H9 (cell line): ENCODE measurements at regions not wholly inside any gene's neighbourhood (a gene's known extent, or its start where the extent isn't known, plus 50 kb on each side); places are given as distances from the start of the nearest gene placed in this dataset.

ENCODE experiments used
- DNase-seq: peaks from one replicate; pipeline ENCODE4 v3.0.0-alpha.2; 2017
- H2AFZ ChIP-seq: one replicate; pipeline ENCODE4 v1.6.1; 2013; ENCODE audit warnings: mild to moderate bottlenecking, low read length, control low read depth, moderate library complexity
- H2AK5ac ChIP-seq: 2 replicates; pipeline ENCODE4 v1.6.1; 2013; ENCODE audit warnings: low read length, control low read depth, mixed read lengths; ENCODE audit not compliant: insufficient read length
- H2BK120ac ChIP-seq: one replicate; pipeline ENCODE4 v1.6.1; 2013; ENCODE audit warnings: low read depth, mild to moderate bottlenecking, low read length, control low read depth, inconsistent platforms; ENCODE audit not compliant: poor library complexity, severe bottlenecking
- H2BK12ac ChIP-seq: 2 replicates; pipeline ENCODE4 v1.6.1; 2013; ENCODE audit warnings: low read length, control low read depth, mixed read lengths, low read depth; ENCODE audit not compliant: insufficient read length
- H2BK15ac ChIP-seq: 2 replicates; pipeline ENCODE4 v1.6.1; 2013; ENCODE audit warnings: low read depth, low read length, control low read depth
- H2BK20ac ChIP-seq: one replicate; pipeline ENCODE4 v1.6.1; 2013; ENCODE audit warnings: low read depth, mild to moderate bottlenecking, low read length, control low read depth, inconsistent platforms; ENCODE audit not compliant: poor library complexity, severe bottlenecking
- H2BK5ac ChIP-seq: 2 replicates; pipeline ENCODE4 v1.6.1; 2013; ENCODE audit warnings: low read length, control low read depth, mixed read lengths; ENCODE audit not compliant: insufficient read length
- H3K14ac ChIP-seq: 2 replicates; pipeline ENCODE4 v1.6.1; 2013; ENCODE audit warnings: low read length, control low read depth; ENCODE audit not compliant: insufficient read depth
- H3K18ac ChIP-seq: 2 replicates; pipeline ENCODE4 v1.6.1; 2013; ENCODE audit warnings: low read depth, mild to moderate bottlenecking, mixed read lengths, low read length, control low read depth; ENCODE audit not compliant: insufficient read length
- H3K23ac ChIP-seq: 2 replicates; pipeline ENCODE4 v1.6.1; 2013; ENCODE audit warnings: low read length, control low read depth, mixed read lengths, low read depth; ENCODE audit not compliant: insufficient read length
- H3K23me2 ChIP-seq: 2 replicates; pipeline ENCODE4 v1.6.1; 2013; ENCODE audit warnings: low read depth, mild to moderate bottlenecking, mixed read lengths, low read length, control low read depth; ENCODE audit not compliant: insufficient read length, poor library complexity, severe bottlenecking
- H3K27ac ChIP-seq: 2 replicates; pipeline ENCODE4 v1.5.1; 2013; ENCODE audit warnings: low read length, control low read depth, mixed read lengths, low read depth; ENCODE audit not compliant: insufficient read length
- H3K27me3 ChIP-seq: 2 replicates; pipeline ENCODE4 v1.6.1; 2013; ENCODE audit warnings: low read length, control low read depth, inconsistent platforms; ENCODE audit not compliant: insufficient read depth
- H3K4ac ChIP-seq: 2 replicates; pipeline ENCODE4 v1.6.1; 2013; ENCODE audit warnings: low read depth, mild to moderate bottlenecking, control low read depth, inconsistent platforms, low read length, moderate library complexity
- H3K4me1 ChIP-seq: 2 replicates; pipeline ENCODE4 v1.6.1; 2013; ENCODE audit warnings: low read length, control low read depth, inconsistent platforms; ENCODE audit not compliant: insufficient read depth
- H3K4me2 ChIP-seq: 2 replicates; pipeline ENCODE4 v1.6.1; 2013; ENCODE audit warnings: low read length, control low read depth, mixed read lengths; ENCODE audit not compliant: insufficient read length, insufficient read depth
- H3K56ac ChIP-seq: 2 replicates; pipeline ENCODE4 v1.6.1; 2013; ENCODE audit warnings: low read depth, mild to moderate bottlenecking, mixed read lengths, low read length, control low read depth; ENCODE audit not compliant: insufficient read length
- H3K79me1 ChIP-seq: 2 replicates; pipeline ENCODE4 v1.6.1; 2013; ENCODE audit warnings: low read depth, mild to moderate bottlenecking, moderate library complexity, low read length, control low read depth, inconsistent platforms; ENCODE audit not compliant: insufficient read depth, poor library complexity, severe bottlenecking
- H3K79me2 ChIP-seq: 2 replicates; pipeline ENCODE4 v1.6.1; 2013; ENCODE audit warnings: low read length, control low read depth, inconsistent platforms; ENCODE audit not compliant: insufficient read depth
- H3K9ac ChIP-seq: 2 replicates; pipeline ENCODE4 v1.6.1; 2013; ENCODE audit warnings: low read length, control low read depth, mixed read lengths; ENCODE audit not compliant: insufficient read length; ENCODE audit errors: extremely low read depth
- H3K9me3 ChIP-seq: one replicate; pipeline ENCODE4 v1.6.1; 2013; ENCODE audit warnings: low read depth, low read length, inconsistent platforms; ENCODE audit not compliant: control insufficient read depth
- H3T11ph ChIP-seq: one replicate; pipeline ENCODE4 v1.6.1; 2013; ENCODE audit warnings: mild to moderate bottlenecking, low read length, control low read depth, inconsistent platforms
- H4K20me1 ChIP-seq: one replicate; pipeline ENCODE4 v1.6.1; 2013; ENCODE audit not compliant: control insufficient read depth, insufficient read length, insufficient read depth
- H4K5ac ChIP-seq: 2 replicates; pipeline ENCODE4 v1.6.1; 2013; ENCODE audit warnings: low read depth, mild to moderate bottlenecking, mixed read lengths, low read length, control low read depth; ENCODE audit not compliant: insufficient read length
- H4K8ac ChIP-seq: replicated peaks from 2 replicates; pipeline ENCODE4 v1.6.1; 2013; ENCODE audit warnings: low read length, control low read depth, mixed read lengths, low read depth; ENCODE audit not compliant: insufficient read length
- H4K91ac ChIP-seq: 2 replicates; pipeline ENCODE4 v1.6.1; 2013; ENCODE audit warnings: low read depth, mild to moderate bottlenecking, moderate library complexity, mixed read lengths, low read length, control low read depth; ENCODE audit not compliant: insufficient read length
- H3K27ac Mint-ChIP-seq, 3 experiments: 2 replicates in 2 of 3; 3 replicates in 1 of 3; pipeline ENCODE4 v1.8.0; 2020 to 2021; ENCODE audit warnings: mixed read lengths in 3 of 3, mild to moderate bottlenecking in 1 of 3, moderate library complexity in 1 of 3
- H3K27me3 Mint-ChIP-seq: 2 replicates; pipeline ENCODE4 v1.8.0; 2021; ENCODE audit warnings: low read depth, mild to moderate bottlenecking, moderate library complexity, mixed read lengths
- H3K36me3 Mint-ChIP-seq, 3 experiments: 2 replicates in 2 of 3; 3 replicates in 1 of 3; pipeline ENCODE4 v1.8.0; 2020 to 2021; ENCODE audit warnings: low read depth in 3 of 3, mixed read lengths in 3 of 3; ENCODE audit not compliant: insufficient read depth in 1 of 3
- H3K4me1 Mint-ChIP-seq, 2 experiments: 2 replicates each; pipeline ENCODE4 v1.8.0; 2020; ENCODE audit warnings: mixed read lengths in 2 of 2
- H3K4me3 Mint-ChIP-seq, 2 experiments: 2 replicates in 1 of 2; 3 replicates in 1 of 2; pipeline ENCODE4 v1.8.0; 2020 to 2021; ENCODE audit warnings: mild to moderate bottlenecking in 2 of 2, mixed read lengths in 2 of 2, moderate library complexity in 1 of 2
- H3K9me3 Mint-ChIP-seq, 2 experiments: 2 replicates in 1 of 2; 3 replicates in 1 of 2; pipeline ENCODE4 v1.8.0; 2020; ENCODE audit warnings: mild to moderate bottlenecking in 2 of 2, mixed read lengths in 2 of 2, moderate library complexity in 1 of 2
- WGBS: extraction: QIAGEN DNeasy Blood & Tissue Kit; methylation state at CpG from one replicate; pipeline ENCODE4 v1.1.7; 2013; ENCODE audit warnings: missing lambda C conversion rate, low lambda C conversion rate, mixed read lengths; ENCODE audit not compliant: insufficient read length; ENCODE audit errors: extremely low coverage; 5-methylcytosine and 5-hydroxymethylcytosine counted together
- TF ChIP-seq, protein P1 (sequence below): fragments of 200-600 bp; sonication (generic); conservative IDR thresholded peaks from 3 replicates; pipeline ENCODE4 v1.8.0; 2021; ENCODE audit warnings: antibody characterized with exemption, mild to moderate bottlenecking

DNA sequence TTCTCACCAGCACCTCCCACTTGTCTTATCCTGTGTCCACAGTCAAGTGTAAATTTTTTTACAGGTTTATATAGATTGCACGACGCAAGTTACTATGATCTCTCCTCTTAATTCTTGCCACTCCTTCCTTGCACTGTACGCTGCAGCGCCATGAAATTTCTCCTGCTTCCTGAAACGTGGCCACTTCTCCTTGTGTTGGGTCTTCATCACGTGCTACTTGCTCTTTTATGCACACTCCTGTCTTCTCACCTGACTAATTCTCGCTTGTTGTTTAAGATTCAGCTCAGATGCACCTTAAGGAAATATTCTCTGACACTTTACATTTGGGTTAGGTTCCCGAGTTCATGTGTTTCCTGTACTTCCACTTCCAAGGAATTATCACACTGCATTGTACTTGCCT lies 76.5 kb upstream of the ODAD2 start:
- no CpG with 5 or more reads among the region's 8 CpGs for WGBS
- no peak overlapping the region for H2BK5ac ChIP-seq

More for the DNA sequence above, 76.5 kb upstream of the ODAD2 start:
- no peaks in the 10 kb centered on the region for H3K9me3 ChIP-seq
- no peak overlapping the region for H4K5ac ChIP-seq
- H3K4me1 ChIP-seq = no peaks in the 10 kb centered on the region; the same call in 1 of the 2 replicates
- no peak overlapping the region for H4K91ac ChIP-seq
- no peak overlapping the region for H3K4ac ChIP-seq
- no peak overlapping the region for H2AFZ ChIP-seq
- TF ChIP-seq, protein P1, sequence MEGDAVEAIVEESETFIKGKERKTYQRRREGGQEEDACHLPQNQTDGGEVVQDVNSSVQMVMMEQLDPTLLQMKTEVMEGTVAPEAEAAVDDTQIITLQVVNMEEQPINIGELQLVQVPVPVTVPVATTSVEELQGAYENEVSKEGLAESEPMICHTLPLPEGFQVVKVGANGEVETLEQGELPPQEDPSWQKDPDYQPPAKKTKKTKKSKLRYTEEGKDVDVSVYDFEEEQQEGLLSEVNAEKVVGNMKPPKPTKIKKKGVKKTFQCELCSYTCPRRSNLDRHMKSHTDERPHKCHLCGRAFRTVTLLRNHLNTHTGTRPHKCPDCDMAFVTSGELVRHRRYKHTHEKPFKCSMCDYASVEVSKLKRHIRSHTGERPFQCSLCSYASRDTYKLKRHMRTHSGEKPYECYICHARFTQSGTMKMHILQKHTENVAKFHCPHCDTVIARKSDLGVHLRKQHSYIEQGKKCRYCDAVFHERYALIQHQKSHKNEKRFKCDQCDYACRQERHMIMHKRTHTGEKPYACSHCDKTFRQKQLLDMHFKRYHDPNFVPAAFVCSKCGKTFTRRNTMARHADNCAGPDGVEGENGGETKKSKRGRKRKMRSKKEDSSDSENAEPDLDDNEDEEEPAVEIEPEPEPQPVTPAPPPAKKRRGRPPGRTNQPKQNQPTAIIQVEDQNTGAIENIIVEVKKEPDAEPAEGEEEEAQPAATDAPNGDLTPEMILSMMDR = no peak
- no peaks in the 10 kb centered on the region for H4K20me1 ChIP-seq
- Mint-ChIP-seq H3K9me3 (peaks cover 0 to 1% of the 10 kb centered on the region in 2 experiments; a peak in 2 of 5 replicates), H3K27ac (no peak overlapping the region), H3K36me3 (peaks cover 0 to 4% (median 2%) of the 10 kb centered on the region in 3 experiments; a peak in 3 of 7 replicates), H3K4me3 (no peak overlapping the region), H3K4me1 (peaks cover 2 to 3% of the 10 kb centered on the region in 2 experiments; a peak in 3 of 4 replicates), H3K27me3 (no peaks in the 10 kb centered on the region)
- no peak overlapping the region for H2BK120ac ChIP-seq
- DNase-seq = no peak
- no peaks in the 10 kb centered on the region for H3K79me1 ChIP-seq
- H2BK20ac ChIP-seq = no peak overlapping the region
- no peak overlapping the region for H2AK5ac ChIP-seq
- H3K23me2 ChIP-seq = no peaks in the 10 kb centered on the region
- no peaks in the 10 kb centered on the region for H3K79me2 ChIP-seq
- H3K56ac ChIP-seq = no peak overlapping the region
- H3K14ac ChIP-seq = no peak overlapping the region
- no peak overlapping the region for H2BK12ac ChIP-seq
- H3K27ac ChIP-seq = no peak overlapping the region
- no peak overlapping the region for H3K4me2 ChIP-seq
- H3T11ph ChIP-seq = no peak overlapping the region
- H3K23ac ChIP-seq = no peak overlapping the region
- H2BK15ac ChIP-seq = no peak overlapping the region
- H4K8ac ChIP-seq = no peak overlapping the region
- no peak overlapping the region for H3K9ac ChIP-seq
- no peaks in the 10 kb centered on the region for H3K27me3 ChIP-seq
- no peak overlapping the region for H3K18ac ChIP-seq
